Tibial artery (tissue), 4 donors: ENCODE measurements at regions not wholly inside any gene's neighbourhood (a gene's known extent, or its start where the extent isn't known, plus 50 kb on each side); places are given as distances from the start of the nearest gene placed in this dataset.
"Not testable (repeated sequence)": the region's sequence is repeated elsewhere in the genome, so short reads cannot be mapped to it uniquely, and the experiment has no call there.

Source experiments
- DNase-seq, 2 donors: peaks; one replicate each; pipeline ENCODE4 v3.0.0-alpha.2; 2019
- H3K27ac ChIP-seq, 2 donors: fragments of 200-600 bp; sonication (generic) in 1 of 2; 1 replicate in 1 of 2; 2 replicates in 1 of 2; pipeline ENCODE4 v1.5.1; 2018 to 2019; ENCODE audit warnings: mild to moderate bottlenecking in 1 of 2
- H3K27me3 ChIP-seq, 2 donors: fragments of 200-600 bp; sonication (generic) in 1 of 2; one replicate each; pipeline versions ENCODE4 v1.5.1 to v1.6.0; 2016 to 2019
- H3K36me3 ChIP-seq, 3 donors: fragments of 200-600 bp; sonication (generic) in 2 of 3; one replicate each; pipeline ENCODE4 v1.5.1; 2016 to 2019; ENCODE audit warnings: mild to moderate bottlenecking in 2 of 3
- H3K4me1 ChIP-seq, 4 donors: fragments of 200-600 bp; sonication (generic) in 2 of 4; 1 replicate in 3 of 4; 2 replicates in 1 of 4; pipeline ENCODE4 v1.5.1; 2016 to 2019
- H3K4me3 ChIP-seq, 2 donors: fragments of 200-600 bp; sonication (generic) in 1 of 2; 1 replicate in 1 of 2; 2 replicates in 1 of 2; pipeline ENCODE4 v1.5.1; 2018 to 2019; ENCODE audit warnings: mild to moderate bottlenecking in 2 of 2
- H3K9me3 ChIP-seq, 3 donors: fragments of 200-600 bp; sonication (generic) in 1 of 3; one replicate each; pipeline ENCODE4 v1.5.1; 2016 to 2019
- CTCF ChIP-seq, 2 experiments: fragments of 200-600 bp in 1 of 2; fragments of 450-650 bp in 1 of 2; IDR thresholded peaks; one replicate each; pipeline ENCODE4 v1.5.1; 2017 to 2019; ENCODE audit warnings: antibody characterized with exemption in 2 of 2, mild to moderate bottlenecking in 1 of 2, moderate library complexity in 1 of 2
- intact Hi-C: fragments of 100-400 bp; cut with DNase I; formaldehyde crosslinking; loops from one replicate; pipeline ENCODE4 v1.15.0; 2023; ENCODE audit warnings: low total_unique reads

- Histone ChIP-seq H3K9me3 (no peaks in the 10 kb centered on the region), H3K4me1 (no peaks in the 10 kb centered on the region), H3K4me3 (no peak overlapping the region), H3K27me3 (no peaks in the 10 kb centered on the region), H3K36me3 (no peaks in the 10 kb centered on the region), H3K27ac (no peak overlapping the region)
- intact Hi-C loops: no loop called here
- TF ChIP-seq CTCF (IDR thresholded peaks at IDR 0.05): no peak
- no peak for DNase-seq
Observed at GRCh38 chr1:204011426-204011825, 61.5 kb upstream of the SOX13 start.

- no peak overlapping the region for H3K27ac ChIP-seq
- H3K4me3 ChIP-seq: no peak overlapping the region
- H3K27me3 ChIP-seq: no peaks in the 10 kb centered on the region
- no peak for TF ChIP-seq CTCF (IDR thresholded peaks at IDR 0.05)
- DNase-seq: no peak
- no peaks in the 10 kb centered on the region for H3K9me3 ChIP-seq
- intact Hi-C loops: no loop called here
- H3K36me3 ChIP-seq: no peaks in the 10 kb centered on the region
- no peaks in the 10 kb centered on the region for H3K4me1 ChIP-seq
Observed at GRCh38 chr1:204013052-204013451, 59.9 kb upstream of the SOX13 start.

GRCh38 chr1:204014336-204014735, 58.6 kb upstream of the SOX13 start:
- Histone ChIP-seq H3K9me3 (no peaks in the 10 kb centered on the region), H3K27me3 (no peaks in the 10 kb centered on the region), H3K4me3 (no peak overlapping the region), H3K27ac (no peak overlapping the region), H3K36me3 (no peaks in the 10 kb centered on the region), H3K4me1 (no peaks in the 10 kb centered on the region)
- DNase-seq: no peak
- TF ChIP-seq CTCF (IDR thresholded peaks at IDR 0.05): no peak
- intact Hi-C loops: no loop called here

DNA sequence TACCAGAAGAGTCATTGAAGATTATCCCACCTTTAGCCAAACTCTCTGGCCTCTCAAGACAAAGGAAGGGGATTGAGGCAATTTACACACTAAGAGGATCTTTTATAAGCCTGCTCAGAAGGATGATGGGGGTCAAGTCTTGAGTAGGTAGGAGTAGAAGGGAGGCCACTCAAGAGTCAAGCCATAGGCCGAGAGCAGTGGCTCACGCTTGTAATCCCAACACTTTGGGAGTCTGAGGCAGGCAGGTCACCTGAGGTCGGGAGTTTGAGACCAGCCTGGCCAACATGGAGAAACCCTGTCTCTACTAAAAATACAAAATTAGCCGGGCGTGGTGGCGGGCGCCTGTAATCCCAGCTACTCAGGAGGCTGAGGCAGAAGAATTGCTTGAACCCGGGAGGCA, 58.0 kb upstream of the SOX13 start:
- H3K9me3 ChIP-seq, DNase-seq, H3K27ac ChIP-seq, H3K36me3 ChIP-seq, H3K4me3 ChIP-seq, H3K27me3 ChIP-seq, intact Hi-C loops, H3K4me1 ChIP-seq: not testable (repeated sequence)

DNA sequence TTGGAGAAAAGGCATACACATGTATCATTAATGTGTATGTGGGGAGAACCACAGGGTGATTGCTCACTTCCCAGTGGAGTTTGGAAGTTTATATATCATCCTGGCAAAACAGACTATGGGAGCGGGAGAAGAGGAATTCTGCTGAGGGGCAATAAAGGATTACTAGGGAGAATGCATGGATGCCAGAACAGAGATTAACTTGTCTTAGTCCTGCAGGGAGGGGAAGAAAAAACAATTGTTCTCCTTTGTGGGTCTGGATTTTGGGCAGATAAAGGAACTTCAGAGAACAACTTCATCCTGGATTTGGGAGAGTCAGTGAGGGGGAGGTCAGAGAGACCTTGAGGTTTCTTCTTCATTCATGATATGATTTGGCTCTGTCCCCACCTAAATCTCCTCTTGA, 55.9 kb upstream of the SOX13 start:
- no peaks in the 10 kb centered on the region for H3K4me1 ChIP-seq
- H3K36me3 ChIP-seq: no peaks in the 10 kb centered on the region
- no peaks in the 10 kb centered on the region for H3K9me3 ChIP-seq
- H3K27ac ChIP-seq: no peak overlapping the region
- DNase-seq: no peak
- TF ChIP-seq CTCF (IDR thresholded peaks at IDR 0.05): no peak
- H3K4me3 ChIP-seq: no peak overlapping the region
- no peaks in the 10 kb centered on the region for H3K27me3 ChIP-seq
- intact Hi-C loops: no loop called here

DNA sequence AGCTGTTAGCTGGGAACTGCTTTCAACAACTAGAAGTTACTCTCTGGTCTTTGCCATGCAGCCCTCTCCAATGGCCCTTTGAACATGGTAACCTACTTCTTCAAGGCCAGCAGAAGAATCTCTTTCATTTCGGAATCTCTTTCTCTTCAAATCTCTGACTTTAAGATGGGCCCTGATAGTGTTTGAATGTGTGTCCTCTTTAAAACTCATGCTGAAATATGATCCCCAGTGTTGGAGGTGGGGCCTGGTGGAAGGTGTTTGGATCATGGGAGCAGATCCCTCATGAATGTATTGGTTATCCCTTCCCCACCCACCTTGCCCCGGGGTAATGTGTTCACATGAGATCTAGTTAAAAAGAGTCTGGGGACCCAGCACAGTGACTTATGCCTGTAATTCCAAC, 54.5 kb upstream of the SOX13 start:
- no peak overlapping the region for H3K27ac ChIP-seq
- no peaks in the 10 kb centered on the region for H3K27me3 ChIP-seq
- DNase-seq: no peak
- H3K4me3 ChIP-seq: no peak overlapping the region
- H3K4me1 ChIP-seq: no peaks in the 10 kb centered on the region
- H3K36me3 ChIP-seq: no peaks in the 10 kb centered on the region
- no peaks in the 10 kb centered on the region for H3K9me3 ChIP-seq
- TF ChIP-seq CTCF (IDR thresholded peaks at IDR 0.05): no peak
- intact Hi-C loops: no loop called here
